ENCODE measurements at regions not wholly inside any gene's neighbourhood (a gene's known extent, or its start where the extent isn't known, plus 50 kb on each side); places are given as distances from the start of the nearest gene placed in this dataset.

DNA sequence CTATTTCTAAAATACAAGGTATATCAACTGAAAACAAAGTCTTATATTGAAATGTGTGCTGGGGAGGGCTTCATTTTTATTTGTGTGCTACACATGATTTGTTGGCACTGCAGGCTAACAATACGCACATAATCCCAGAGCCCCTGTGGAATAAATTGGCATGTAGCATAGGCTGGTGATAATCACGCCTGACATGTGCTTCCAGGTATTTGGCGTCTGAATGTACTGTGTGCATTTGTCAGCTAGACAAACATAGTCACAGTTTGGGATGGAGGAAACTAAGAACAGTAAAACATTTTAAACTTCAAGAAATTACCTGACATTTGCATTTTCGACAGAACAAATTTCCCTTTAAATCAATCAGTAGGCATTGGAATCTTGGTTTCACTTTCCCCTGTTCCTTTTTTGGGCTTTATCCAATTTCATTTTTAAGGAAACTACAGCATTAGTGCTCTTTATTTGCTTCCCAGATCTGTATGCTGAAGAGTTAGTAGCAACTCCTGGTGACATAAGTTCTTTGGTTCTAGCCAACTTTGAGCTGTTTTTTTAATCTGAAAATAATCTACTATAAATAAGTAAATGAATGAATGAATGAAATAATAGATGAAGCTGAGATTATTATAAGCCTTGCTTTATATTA, 472.3 kb downstream of the PDHA2 start:
- peak; percentile 33 for ATAC-seq
- WGBS, 2 donors: 17 to 19% methylated on average over 4 of the region's 4 CpGs

DNA sequence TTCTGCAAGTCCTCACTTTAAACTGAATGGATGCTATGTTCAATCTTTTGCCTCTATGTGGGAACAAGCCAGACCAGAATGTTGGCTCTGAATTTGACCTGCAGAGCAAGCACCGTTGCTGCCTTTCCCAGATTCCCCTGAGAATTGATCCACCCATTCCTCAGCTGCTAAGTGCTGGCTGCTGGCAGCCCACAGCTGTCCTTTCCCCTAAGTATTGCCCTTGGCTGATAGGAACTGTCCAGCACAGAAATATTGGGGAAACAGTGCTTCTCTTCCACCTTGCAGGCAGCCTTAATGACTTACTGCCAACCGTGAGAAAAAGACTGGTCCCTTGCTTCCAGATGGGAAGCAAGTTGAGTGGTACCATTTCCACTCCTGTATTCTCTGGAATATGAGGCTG, 475.9 kb downstream of the PDHA2 start:
- TF ChIP-seq POLR2A (IDR thresholded peaks at IDR 0.05): no peak
- TF ChIP-seq, protein P1, sequence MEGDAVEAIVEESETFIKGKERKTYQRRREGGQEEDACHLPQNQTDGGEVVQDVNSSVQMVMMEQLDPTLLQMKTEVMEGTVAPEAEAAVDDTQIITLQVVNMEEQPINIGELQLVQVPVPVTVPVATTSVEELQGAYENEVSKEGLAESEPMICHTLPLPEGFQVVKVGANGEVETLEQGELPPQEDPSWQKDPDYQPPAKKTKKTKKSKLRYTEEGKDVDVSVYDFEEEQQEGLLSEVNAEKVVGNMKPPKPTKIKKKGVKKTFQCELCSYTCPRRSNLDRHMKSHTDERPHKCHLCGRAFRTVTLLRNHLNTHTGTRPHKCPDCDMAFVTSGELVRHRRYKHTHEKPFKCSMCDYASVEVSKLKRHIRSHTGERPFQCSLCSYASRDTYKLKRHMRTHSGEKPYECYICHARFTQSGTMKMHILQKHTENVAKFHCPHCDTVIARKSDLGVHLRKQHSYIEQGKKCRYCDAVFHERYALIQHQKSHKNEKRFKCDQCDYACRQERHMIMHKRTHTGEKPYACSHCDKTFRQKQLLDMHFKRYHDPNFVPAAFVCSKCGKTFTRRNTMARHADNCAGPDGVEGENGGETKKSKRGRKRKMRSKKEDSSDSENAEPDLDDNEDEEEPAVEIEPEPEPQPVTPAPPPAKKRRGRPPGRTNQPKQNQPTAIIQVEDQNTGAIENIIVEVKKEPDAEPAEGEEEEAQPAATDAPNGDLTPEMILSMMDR (IDR thresholded peaks at IDR 0.05): no peak
- no peak for DNase-seq
- 7 to 9% methylated on average over 2 of the region's 2 CpGs for WGBS, 2 donors

More for the DNA sequence above, 472.3 kb downstream of the PDHA2 start:
- Histone ChIP-seq H3K4me1 (peaks cover 3% of the 10 kb centered on the region), H3K9me3 (no peaks in the 10 kb centered on the region), H3K36me3 (replicated peaks in 1 of 2; ENCODE audit: insufficient read depth in 1 of 2, low read depth in 2 of 2) (no peaks in the 10 kb centered on the region), H3K27me3 (no peaks in the 10 kb centered on the region), H3K4me3 (no peak overlapping the region), H3K27ac (no peak overlapping the region)
- TF ChIP-seq, protein P1 (IDR thresholded peaks at IDR 0.05): no peak
- no peak for TF ChIP-seq POLR2A (IDR thresholded peaks at IDR 0.05)
- DNase-seq: no peak
- intact Hi-C loops (cut with DNase I): no loop called here

DNA sequence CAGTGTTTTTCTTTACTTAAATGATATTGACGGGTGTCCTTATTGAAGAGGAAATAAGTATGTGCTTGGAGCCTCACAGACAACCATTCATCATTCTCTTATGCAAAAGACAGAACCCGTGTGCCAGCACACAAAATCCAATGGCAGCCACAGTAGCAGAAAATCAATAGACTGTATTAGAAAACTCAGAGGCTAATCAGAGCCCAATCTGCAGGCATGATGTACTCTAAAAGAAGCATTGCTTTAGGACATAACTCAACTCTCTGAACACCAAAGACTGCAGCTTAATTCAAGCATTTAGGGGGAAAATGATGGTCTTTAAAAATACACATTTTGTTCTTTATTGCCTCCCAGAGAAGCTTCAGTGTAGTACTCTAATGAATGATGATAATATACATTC, 476.9 kb downstream of the PDHA2 start:
- Histone ChIP-seq H3K4me1 (peaks cover 3% of the 10 kb centered on the region), H3K9me3 (no peaks in the 10 kb centered on the region), H3K27me3 (no peaks in the 10 kb centered on the region), H3K27ac (no peak overlapping the region), H3K4me3 (no peak overlapping the region), H3K36me3 (replicated peaks in 1 of 2; ENCODE audit: insufficient read depth in 1 of 2, low read depth in 2 of 2) (no peaks in the 10 kb centered on the region)
- 6 to 7% methylated on average over 2 of the region's 2 CpGs for WGBS, 2 donors
- ATAC-seq (no peak), DNase-seq (no peak)
- TF ChIP-seq, protein P1 (IDR thresholded peaks at IDR 0.05): no peak
- TF ChIP-seq POLR2A (IDR thresholded peaks at IDR 0.05): no peak
- intact Hi-C loops (cut with DNase I): no loop called here

More for the DNA sequence above, 475.9 kb downstream of the PDHA2 start:
- Histone ChIP-seq H3K36me3 (replicated peaks in 1 of 2; ENCODE audit: insufficient read depth in 1 of 2, low read depth in 2 of 2) (no peaks in the 10 kb centered on the region), H3K27ac (no peak overlapping the region), H3K27me3 (no peaks in the 10 kb centered on the region), H3K4me1 (peaks cover 3% of the 10 kb centered on the region), H3K9me3 (no peaks in the 10 kb centered on the region), H3K4me3 (no peak overlapping the region)
- intact Hi-C loops (cut with DNase I): no loop called here
- ATAC-seq: no peak

DNA sequence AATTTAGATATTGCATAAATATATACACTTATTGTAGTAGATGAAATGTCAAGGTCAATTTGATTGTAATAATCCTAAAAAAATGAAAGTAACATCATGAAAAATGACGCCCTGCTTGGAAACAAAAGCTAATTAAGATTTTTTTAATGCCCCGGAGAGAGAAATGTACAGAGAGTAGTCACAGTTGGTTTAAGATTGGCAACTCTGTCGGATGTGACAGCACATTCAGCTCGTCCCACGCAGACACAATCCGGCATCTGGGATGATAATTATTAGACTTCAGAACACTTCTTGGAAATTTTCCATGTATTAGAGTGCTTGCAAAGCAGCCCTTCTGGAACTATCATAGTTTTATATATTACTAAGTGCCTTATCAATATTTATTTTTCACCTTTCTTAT, 478.0 kb downstream of the PDHA2 start:
- no peaks in the 10 kb centered on the region for H3K27me3 ChIP-seq
- H3K36me3 ChIP-seq (replicated peaks in 1 of 2; ENCODE audit: insufficient read depth in 1 of 2, low read depth in 2 of 2): no peaks in the 10 kb centered on the region
- ATAC-seq: no peak
- no peaks in the 10 kb centered on the region for H3K4me1 ChIP-seq
- no peak overlapping the region for H3K27ac ChIP-seq
- WGBS, 2 donors: 73% methylated on average over 6 of the region's 6 CpGs
- TF ChIP-seq, protein P1 (IDR thresholded peaks at IDR 0.05): no peak
- no peak for TF ChIP-seq POLR2A (IDR thresholded peaks at IDR 0.05)
- no peaks in the 10 kb centered on the region for H3K9me3 ChIP-seq
- no peak for DNase-seq
- no peak overlapping the region for H3K4me3 ChIP-seq
- intact Hi-C loops (cut with DNase I): no loop called here

DNA sequence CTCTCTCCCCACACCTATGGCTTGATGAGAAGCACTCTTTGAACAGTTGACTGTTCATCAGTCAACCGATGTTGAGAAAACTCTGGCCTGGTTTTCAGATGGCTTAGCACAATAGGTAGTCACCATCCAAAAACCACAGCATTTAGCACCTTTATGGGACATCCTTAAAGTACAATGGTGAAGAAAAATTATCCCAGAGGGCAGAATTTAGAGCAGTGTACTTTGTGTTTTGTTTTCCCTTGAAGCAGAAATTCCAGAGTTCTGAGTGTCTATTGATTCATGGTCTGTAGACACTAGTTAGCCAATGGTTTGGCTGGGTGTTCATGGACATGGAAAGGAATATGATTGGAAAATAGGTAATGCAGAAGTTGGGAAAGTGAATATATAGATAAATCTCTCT, 487.0 kb downstream of the PDHA2 start:
- WGBS, 2 donors: 82 to 83% methylated on average over 1 of the region's 1 CpG
- H3K4me3 ChIP-seq: no peak overlapping the region
- no peak for ATAC-seq
- H3K9me3 ChIP-seq: no peaks in the 10 kb centered on the region
- no peak for DNase-seq
- no peak for TF ChIP-seq POLR2A (IDR thresholded peaks at IDR 0.05)
- TF ChIP-seq, protein P1 (IDR thresholded peaks at IDR 0.05): no peak
- H3K27ac ChIP-seq: no peak overlapping the region
- no peaks in the 10 kb centered on the region for H3K27me3 ChIP-seq
- no peaks in the 10 kb centered on the region for H3K36me3 ChIP-seq (replicated peaks in 1 of 2; ENCODE audit: insufficient read depth in 1 of 2, low read depth in 2 of 2)
- H3K4me1 ChIP-seq: no peaks in the 10 kb centered on the region
- intact Hi-C loops (cut with DNase I): no loop called here

Measured in body of pancreas (tissue), 4 donors.